ENCODE measurements at regions not wholly inside any gene's neighbourhood (a gene's known extent, or its start where the extent isn't known, plus 50 kb on each side); places are given as distances from the start of the nearest gene placed in this dataset.
"Not testable (repeated sequence)": the region's sequence is repeated elsewhere in the genome, so short reads cannot be mapped to it uniquely, and the experiment has no call there.

- DNase-seq = no peak
These were observed 78.0 kb upstream of the ATP5PO start for GRCh38 chr21:33993286-33994231.

DNA sequence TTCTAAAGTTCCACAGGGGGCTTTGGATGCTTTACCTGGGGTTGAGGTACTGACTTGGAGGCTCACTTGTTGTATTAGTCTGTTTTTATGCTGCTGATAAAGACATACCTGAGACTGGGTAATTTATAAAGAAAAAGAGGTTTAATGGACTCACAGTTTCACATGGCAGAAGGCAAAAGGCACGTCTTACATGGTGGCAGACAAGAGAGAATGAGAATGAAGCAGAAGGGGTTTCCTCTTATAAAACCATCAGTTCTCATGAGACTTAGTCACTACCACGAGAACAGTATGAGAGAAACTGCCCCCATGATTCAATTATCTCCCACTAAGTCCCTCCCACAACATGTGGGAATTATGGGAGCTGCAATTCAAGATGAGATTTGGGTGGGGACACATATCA lies 76.8 kb upstream of the ATP5PO start:
- not testable (repeated sequence) for DNase-seq

DNA sequence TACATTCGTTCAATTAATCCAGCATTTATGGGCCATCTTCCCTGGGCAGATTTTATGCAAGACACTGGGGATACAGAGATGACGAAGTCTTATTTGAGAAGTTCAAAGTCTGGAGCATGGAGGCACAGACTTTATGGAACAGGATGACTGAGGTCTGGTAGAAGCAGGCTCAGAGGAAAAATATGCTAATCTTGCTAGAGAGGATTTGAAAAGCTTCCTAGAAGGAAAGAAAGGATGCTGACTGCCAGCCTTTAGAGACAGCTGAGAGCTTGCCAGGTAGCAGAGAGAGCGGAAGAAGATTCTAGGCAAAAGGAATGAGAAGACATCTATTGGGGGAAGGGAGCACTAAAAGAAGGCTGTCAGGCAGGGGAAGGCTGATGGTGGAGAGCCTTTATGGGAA lies 75.5 kb upstream of the ATP5PO start:
- DNase-seq = no peak

GRCh38 chr21:33989440-33989839 lies 73.8 kb upstream of the ATP5PO start:
- DNase-seq = no peak

DNA sequence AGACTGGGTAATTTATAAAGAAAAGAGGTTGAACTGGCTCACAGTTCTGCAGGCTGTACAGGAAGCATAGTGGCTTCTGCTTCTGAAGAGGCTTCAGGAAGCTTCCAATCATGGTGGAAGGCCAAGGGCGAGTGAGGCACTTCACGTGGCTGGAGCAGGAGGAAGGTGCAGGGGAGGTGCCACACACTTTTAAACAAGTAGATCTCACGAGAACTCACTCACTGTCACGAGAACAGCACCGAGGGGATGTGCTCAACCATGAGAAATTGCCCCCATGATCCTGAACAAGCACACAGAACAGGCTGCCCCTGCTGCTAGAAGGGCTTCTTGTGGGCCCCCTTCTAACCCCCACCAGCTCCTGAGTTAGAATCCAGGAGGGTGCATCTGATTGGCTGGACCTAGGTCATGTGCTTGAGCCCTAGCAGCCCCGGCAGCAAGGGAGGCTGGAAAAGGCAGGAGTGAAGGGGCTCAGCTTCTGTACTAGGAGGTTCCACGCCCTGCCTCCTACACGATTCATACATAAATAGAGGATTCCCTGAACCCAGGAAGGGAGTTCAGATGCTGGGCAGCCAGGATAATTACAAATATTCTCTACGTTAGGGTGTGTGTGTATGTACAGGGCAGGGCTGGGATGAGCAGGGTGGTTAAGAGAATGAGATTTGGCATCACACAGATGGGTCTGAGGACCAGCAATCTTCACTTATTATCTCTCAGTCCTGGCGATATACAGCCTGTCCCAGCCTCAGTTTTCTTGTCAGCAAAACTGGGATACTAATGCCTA lies 72.8 kb upstream of the ATP5PO start:
- DNase-seq = no peak

DNA sequence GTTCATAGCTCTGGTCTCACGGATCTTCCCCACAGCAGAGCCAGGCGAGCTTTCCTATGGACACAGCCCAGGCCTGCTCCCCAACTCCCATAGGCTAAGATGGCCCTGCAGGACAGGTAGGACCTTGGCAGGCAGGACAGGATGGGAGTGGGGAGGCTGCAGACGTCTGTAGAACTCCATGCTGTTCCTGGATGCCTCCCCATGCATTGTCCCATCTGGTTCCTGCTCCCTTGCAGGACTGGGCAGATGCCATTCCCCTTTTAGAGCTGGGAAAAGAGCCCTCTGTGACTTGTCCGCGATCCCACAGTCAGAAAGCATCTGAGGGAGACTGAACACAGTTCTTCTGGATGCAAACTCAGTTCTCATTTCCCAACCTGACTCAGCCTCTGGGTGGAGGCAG lies 71.9 kb upstream of the ATP5PO start:
- DNase-seq = no peak

DNA sequence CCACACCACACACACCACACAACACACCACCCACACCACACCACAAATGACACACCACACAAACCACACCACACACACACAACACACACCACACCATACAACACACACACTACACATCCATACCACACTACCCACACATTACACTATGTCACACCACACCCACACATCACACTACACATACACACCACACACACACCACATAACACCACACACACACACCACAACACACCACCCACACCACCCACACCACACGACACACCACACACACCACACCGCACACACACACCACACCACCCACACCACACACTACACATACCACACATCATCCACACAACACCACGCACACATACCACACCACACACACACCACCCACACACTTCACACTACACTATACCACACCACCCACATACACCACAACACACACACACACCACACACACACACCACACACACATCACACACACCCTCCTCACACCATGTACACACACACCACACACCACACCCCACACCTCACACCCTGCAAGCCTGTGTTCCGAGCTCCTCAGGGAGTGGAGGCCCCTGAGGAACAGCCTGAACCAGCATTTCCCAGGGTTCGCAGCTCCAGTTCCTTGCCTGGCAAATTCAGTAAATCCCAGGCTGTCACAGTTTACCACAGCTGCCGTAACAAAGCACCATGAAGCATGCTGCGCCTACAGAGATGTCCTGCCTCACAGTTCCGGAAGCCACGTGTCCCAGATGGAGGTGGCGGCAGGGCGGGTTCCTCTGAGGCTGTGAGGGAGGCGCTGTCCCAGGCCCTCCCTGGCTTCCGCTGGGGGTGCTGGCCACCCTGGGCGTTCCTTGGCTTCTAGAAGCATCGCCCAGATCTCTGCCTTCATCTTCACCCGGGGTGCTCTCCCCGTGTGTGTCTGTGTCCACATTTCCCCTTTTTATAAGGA lies 69.8 kb upstream of the ATP5PO start:
- DNase-seq = peak; percentile 7

- DNase-seq = no peak
These were observed 68.4 kb upstream of the ATP5PO start for GRCh38 chr21:33984021-33984481.

DNA sequence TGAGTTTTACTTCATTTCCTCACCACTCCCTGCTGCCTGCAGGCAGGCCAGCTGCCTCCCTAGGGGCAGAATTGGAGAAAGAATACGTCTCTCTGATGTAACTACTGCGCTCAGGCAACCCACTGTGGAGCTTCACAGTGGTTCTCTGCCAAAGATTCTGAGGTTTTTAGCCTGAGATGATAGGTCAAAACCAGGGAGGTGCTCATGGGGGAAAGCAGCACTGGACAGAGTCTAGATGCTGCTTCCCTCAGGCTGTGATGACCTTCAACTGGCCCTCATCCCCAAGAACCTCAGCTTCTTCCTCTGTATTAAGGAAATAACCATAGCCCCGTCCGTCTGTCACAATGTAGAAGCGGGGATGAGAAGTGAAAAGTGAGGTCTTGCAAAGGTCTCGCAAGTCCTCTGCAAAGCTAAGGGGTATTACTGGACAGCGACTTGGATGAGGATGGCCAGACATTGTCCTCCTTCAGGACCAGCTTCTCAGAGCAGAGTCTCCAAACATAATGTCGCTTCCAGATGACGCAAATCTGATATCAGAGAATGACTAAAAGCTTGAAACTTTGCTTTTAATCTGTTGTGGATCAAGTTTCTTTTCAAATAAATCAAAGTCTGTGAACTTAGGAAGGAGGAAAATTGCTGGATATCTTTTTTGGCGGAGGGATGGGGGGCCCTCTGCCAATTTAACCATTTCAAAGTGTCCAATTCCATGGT lies 65.9 kb upstream of the ATP5PO start:
- no peak for DNase-seq

DNA sequence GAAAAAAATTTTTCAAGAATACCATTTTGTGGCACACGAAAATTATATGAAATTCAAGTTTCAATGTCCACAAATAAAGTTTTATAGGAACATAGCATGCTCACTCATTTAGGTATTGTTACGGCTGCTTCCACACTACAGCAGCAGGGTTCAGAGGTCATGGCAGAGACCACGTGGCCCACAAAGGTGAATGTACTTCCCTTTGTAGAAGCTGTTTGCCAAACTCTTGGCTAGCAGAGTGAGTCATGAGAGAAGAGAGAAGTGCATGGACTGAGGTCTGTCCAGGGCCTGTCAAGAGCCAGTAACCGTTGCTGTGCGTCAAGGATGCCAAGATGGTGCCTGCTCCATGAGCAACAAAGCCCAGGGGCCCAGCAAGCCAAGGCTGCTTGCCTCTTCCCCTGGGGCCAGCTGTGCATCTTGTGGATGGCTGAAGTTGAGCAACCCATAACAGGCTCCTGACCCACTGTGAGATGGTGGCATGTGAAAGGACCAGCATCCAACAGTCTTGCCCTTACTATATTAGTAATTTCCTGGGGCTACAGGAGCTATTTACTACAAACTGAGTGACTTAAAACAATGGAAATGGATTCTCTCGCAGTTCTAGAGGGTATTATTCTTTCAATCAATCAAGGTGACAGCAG lies 64.8 kb upstream of the ATP5PO start:
- DNase-seq = no peak

GRCh38 chr21:33978585-33978984 lies 63.0 kb upstream of the ATP5PO start:
- no peak for DNase-seq

DNA sequence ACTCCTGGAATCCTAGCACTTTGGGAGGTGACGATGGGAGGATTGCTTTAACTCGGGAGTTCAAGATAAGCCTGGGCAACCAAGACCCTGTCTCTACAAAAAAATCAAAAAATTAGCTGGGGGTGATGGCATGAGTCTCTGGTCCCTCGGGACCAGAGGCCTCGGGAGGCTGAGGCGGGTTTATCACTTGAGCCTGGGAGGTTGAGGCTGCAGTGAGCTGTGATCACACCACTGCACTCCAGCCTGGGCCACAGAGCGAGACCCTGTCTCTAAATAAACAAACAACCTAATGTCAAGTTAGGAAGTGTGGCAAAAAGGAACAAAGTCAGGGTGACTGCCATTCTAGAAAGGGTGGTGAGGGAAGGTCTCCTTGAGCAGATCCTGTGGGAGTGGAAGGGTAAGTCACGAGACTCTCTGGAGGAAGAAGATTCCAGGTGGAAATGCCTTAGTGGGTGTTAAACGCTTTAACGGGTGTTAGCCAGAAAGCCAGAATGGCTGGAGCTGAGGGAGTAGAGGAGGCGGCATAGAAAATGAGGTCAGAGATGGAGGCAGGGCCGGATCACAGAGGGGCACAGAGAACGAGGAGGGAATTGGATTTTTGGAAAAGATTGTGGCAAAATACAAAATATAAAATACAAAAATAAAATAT lies 62.2 kb upstream of the ATP5PO start:
- DNase-seq = no peak

- no peak for DNase-seq
These were observed 61.6 kb upstream of the ATP5PO start for GRCh38 chr21:33977017-33977720.

DNA sequence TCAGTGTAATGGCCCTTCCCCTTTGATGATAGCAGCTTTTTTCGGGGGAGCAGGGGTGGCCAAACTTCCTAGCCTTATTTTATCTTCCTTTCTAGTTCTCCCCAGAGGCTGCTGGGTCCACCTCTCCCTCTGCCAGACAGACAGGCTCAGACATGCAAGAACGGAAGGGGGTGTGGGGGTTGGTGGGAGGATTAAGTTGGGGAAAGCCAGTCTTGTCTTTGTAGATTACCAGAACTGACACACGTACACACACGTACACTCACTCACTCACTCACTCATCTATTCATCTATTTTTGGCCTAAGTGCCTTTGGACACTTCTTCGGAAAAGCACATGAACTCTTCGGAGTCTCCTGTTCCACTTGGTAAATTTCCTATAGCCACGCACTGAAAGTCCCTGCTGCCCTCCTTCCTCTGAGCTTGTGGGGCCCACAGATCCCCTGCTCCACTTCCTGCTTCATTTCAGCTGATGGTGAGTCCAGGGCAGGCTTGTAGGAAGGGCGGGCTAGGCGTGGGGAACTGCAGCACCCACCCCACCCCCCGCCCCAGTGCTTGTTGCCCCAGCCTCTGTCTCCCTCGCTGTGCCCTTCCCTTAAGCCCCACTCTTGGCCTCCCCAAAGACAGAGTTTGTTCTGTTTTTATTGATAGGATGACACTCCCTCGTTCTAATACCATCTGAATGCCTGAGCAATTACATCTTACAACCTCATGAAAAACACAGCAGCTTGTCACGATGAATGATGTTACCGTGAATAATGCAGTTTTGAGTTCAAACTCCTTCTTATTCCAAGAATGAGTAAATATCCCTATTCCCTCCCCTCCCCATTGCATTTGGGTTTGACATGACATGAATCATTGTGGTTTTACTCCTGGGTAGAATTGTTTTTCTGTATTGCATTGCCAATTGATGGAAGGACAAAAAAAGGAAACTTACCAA lies 60.7 kb upstream of the ATP5PO start:
- peak; percentile 74 for DNase-seq

DNA sequence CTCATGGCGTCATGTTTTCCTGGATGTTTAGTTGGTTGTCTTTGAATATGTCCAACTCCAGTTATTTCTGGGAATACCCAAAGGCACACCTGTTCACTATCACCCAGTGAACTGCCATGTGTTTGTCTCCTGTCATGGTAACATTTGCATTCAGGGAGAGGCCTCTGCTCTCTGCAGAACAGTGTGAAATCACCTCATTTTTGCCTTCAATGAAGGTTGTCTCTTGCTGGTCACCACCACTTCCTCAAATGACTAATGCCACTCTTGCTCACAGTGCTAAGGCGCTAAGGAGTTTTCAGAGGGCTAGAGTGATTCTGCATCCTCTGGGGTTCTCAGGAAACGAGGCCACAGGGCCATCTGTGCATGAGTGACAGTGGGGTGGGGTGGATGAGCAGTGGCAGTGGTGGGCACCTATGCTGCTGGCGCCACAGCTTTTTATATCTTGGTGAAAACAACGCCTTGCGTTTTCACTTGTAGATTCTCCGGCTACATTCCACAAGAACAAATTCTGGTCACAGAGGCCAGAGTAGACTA lies 60.0 kb upstream of the ATP5PO start:
- peak; percentile 74 for DNase-seq

GRCh38 chr21:33974513-33975468 lies 59.2 kb upstream of the ATP5PO start:
- DNase-seq = no peak

DNA sequence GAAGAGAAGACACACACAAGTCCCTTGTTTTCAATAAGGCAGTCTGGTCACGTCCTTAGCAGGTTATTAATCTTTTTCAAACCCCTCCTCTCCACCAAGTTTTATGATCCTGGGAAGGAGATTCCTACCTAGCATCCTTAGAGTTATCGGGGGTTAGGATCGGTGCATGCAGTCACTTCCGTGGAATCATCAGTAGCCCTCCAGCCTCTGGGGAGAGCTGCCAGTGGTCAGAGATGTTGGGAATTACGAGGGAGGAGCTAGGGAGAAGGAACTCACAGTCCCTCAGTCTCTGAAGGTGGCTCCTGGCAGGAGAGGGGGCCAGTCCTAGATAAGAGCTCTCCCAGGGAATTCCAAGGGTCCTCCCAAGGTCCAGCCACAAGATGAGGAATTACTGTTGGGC lies 57.7 kb upstream of the ATP5PO start:
- no peak for DNase-seq

GRCh38 chr21:33972539-33972938 lies 56.9 kb upstream of the ATP5PO start:
- no peak for DNase-seq

Measured in CD4-positive, alpha-beta T cell treated with Interleukin-21 for 1 hour (primary cell).